ENCODE measurements at regions not wholly inside any gene's neighbourhood (a gene's known extent, or its start where the extent isn't known, plus 50 kb on each side); places are given as distances from the start of the nearest gene placed in this dataset.

DNA sequence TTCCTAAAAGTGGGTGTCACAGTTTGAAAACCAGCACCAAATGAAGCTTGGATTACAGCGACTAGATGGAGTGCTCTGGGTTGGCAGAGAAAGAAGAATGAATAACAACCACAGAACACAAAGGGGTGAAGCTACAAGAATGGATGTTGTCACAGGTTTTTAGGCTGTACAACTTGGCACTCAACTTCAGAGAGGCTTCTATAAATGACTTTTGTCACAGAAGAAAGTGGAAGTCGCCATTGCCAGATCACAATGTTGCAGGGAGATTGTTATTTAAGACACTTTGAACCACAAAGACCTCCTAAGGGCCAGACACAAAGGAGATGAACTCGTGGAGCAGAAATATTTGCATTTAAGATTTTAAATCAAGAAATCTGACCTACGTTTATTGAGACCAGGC is 354.2 kb downstream of the CDH7 start:
- H3K27me3 Mint-ChIP-seq (ENCODE audit: low read depth): no peaks in the 10 kb centered on the region
- DNase-seq (ENCODE audit: low spot score) (no peak), ATAC-seq (peak; percentile 39; the same call in 1 of the 2 replicates)
- CTCF ChIA-PET: interaction anchor here (0.6 kb wide), 1 partner anchor 10 kb away, joined by 3 read pairs; no protein-coding TSS in a partner anchor
- H3K9me3 Mint-ChIP-seq: no peaks in the 10 kb centered on the region
- POLR2A ChIA-PET: no interaction called here
- 0 out of 2 replicates have a peak overlapping the region, but pooled peaks have one; percentile 48 for H3K27ac Mint-ChIP-seq
- TF ChIP-seq, protein P1, sequence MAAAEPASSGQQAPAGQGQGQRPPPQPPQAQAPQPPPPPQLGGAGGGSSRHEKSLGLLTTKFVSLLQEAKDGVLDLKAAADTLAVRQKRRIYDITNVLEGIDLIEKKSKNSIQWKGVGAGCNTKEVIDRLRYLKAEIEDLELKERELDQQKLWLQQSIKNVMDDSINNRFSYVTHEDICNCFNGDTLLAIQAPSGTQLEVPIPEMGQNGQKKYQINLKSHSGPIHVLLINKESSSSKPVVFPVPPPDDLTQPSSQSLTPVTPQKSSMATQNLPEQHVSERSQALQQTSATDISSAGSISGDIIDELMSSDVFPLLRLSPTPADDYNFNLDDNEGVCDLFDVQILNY (CRISPR knock-in tag; IDR thresholded peaks at IDR 0.05): no peak
- no peak for TF ChIP-seq NFE2L1 (CRISPR knock-in tag; IDR thresholded peaks at IDR 0.05)
- TF ChIP-seq ZSCAN18 (CRISPR knock-in tag; IDR thresholded peaks at IDR 0.05): no peak
- TF ChIP-seq USF2 (CRISPR knock-in tag; IDR thresholded peaks at IDR 0.05): no peak
- no peak for TF ChIP-seq ZNF281 (CRISPR knock-in tag; IDR thresholded peaks at IDR 0.05)
- TF ChIP-seq RORB (CRISPR knock-in tag; IDR thresholded peaks at IDR 0.05): no peak
- TF ChIP-seq GABPB1 (CRISPR knock-in tag; IDR thresholded peaks at IDR 0.05): no peak
- no peak for TF ChIP-seq PRRX2 (CRISPR knock-in tag; IDR thresholded peaks at IDR 0.05)
- TF ChIP-seq ZNF671 (CRISPR knock-in tag; IDR thresholded peaks at IDR 0.05): no peak
- TF ChIP-seq TEAD1 (CRISPR knock-in tag; IDR thresholded peaks at IDR 0.05): no peak
- TF ChIP-seq JAZF1 (CRISPR knock-in tag; IDR thresholded peaks at IDR 0.05): no peak
- TF ChIP-seq GRHL2 (CRISPR knock-in tag; IDR thresholded peaks at IDR 0.05; ENCODE audit: insufficient replicate concordance, severe bottlenecking): no peak
- TF ChIP-seq, protein P2, sequence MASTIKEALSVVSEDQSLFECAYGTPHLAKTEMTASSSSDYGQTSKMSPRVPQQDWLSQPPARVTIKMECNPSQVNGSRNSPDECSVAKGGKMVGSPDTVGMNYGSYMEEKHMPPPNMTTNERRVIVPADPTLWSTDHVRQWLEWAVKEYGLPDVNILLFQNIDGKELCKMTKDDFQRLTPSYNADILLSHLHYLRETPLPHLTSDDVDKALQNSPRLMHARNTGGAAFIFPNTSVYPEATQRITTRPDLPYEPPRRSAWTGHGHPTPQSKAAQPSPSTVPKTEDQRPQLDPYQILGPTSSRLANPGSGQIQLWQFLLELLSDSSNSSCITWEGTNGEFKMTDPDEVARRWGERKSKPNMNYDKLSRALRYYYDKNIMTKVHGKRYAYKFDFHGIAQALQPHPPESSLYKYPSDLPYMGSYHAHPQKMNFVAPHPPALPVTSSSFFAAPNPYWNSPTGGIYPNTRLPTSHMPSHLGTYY (CRISPR knock-in tag; IDR thresholded peaks at IDR 0.05): no peak
- TF ChIP-seq NFATC4 (CRISPR knock-in tag; IDR thresholded peaks at IDR 0.05): no peak
- TF ChIP-seq ZMAT4 (CRISPR knock-in tag; IDR thresholded peaks at IDR 0.05): no peak
- TF ChIP-seq ZBTB43 (CRISPR knock-in tag; IDR thresholded peaks at IDR 0.05): no peak
- no peak for TF ChIP-seq TP53 (CRISPR knock-in tag; IDR thresholded peaks at IDR 0.05)
- no peak for TF ChIP-seq FOXK1 (CRISPR knock-in tag; IDR thresholded peaks at IDR 0.05)
- no peak for TF ChIP-seq PRDM15 (CRISPR knock-in tag; IDR thresholded peaks at IDR 0.05)
- H3K36me3 Mint-ChIP-seq: no peaks in the 10 kb centered on the region
- no peak overlapping the region for H3K4me3 Mint-ChIP-seq
- H3K4me1 Mint-ChIP-seq: peaks cover 15% of the 10 kb centered on the region

All from WTC11 (cell line).